Urinary bladder (tissue), 3 donors: ENCODE measurements at regions not wholly inside any gene's neighbourhood (a gene's known extent, or its start where the extent isn't known, plus 50 kb on each side); places are given as distances from the start of the nearest gene placed in this dataset.

Experiments
- DNase-seq: peaks from one replicate; pipeline ENCODE4 v3.0.0-alpha.2; 2015; ENCODE audit errors: extremely low spot score
- H3K27ac ChIP-seq: one replicate; pipeline ENCODE4 v1.5.1; 2013; ENCODE audit warnings: low read depth, mild to moderate bottlenecking, moderate library complexity
- H3K36me3 ChIP-seq: one replicate; pipeline ENCODE4 v1.6.1; 2013; ENCODE audit warnings: mild to moderate bottlenecking, moderate library complexity; ENCODE audit not compliant: insufficient read depth
- H3K4me1 ChIP-seq: one replicate; pipeline ENCODE4 v1.6.1; 2013; ENCODE audit warnings: mild to moderate bottlenecking, moderate library complexity; ENCODE audit not compliant: insufficient read depth
- H3K4me3 ChIP-seq: one replicate; pipeline ENCODE4 v1.5.1; 2013; ENCODE audit warnings: low read depth, low read length
- WGBS: extraction: QIAGEN DNeasy Blood & Tissue Kit; methylation state at CpG from one replicate; pipeline ENCODE4 v1.1.7; 2013; 5-methylcytosine and 5-hydroxymethylcytosine counted together
- donor health status: healthy with polysubstance abuse.
- donor health status: healthy.

GRCh38 chr5:77157732-77158532, 52.5 kb upstream of the PDE8B start:
- no peak for DNase-seq
- WGBS = 40% methylated on average over 5 of the region's 5 CpGs
- H3K36me3 ChIP-seq = no peaks in the 10 kb centered on the region

GRCh38 chr5:77156379-77156778, 54.1 kb upstream of the PDE8B start:
- no peak overlapping the region for H3K4me3 ChIP-seq
- no peak overlapping the region for H3K27ac ChIP-seq
- H3K4me1 ChIP-seq = no peaks in the 10 kb centered on the region
- WGBS = 86% methylated on average over 3 of the region's 3 CpGs
- H3K36me3 ChIP-seq = no peaks in the 10 kb centered on the region
- no peak for DNase-seq

More at GRCh38 chr5:77157732-77158532, 52.5 kb upstream of the PDE8B start:
- H3K4me1 ChIP-seq = no peaks in the 10 kb centered on the region
- no peak overlapping the region for H3K27ac ChIP-seq
- no peak overlapping the region for H3K4me3 ChIP-seq

- no peaks in the 10 kb centered on the region for H3K4me1 ChIP-seq
- H3K4me3 ChIP-seq = no peak overlapping the region
- H3K36me3 ChIP-seq = no peaks in the 10 kb centered on the region
- 86% methylated on average over 8 of the region's 8 CpGs for WGBS
- DNase-seq = no peak
- H3K27ac ChIP-seq = no peak overlapping the region
Observed at GRCh38 chr5:77155179-77155785, 55.2 kb upstream of the PDE8B start.

- no peak overlapping the region for H3K27ac ChIP-seq
- DNase-seq = no peak
- no peak overlapping the region for H3K4me3 ChIP-seq
- H3K4me1 ChIP-seq = no peaks in the 10 kb centered on the region
- no peaks in the 10 kb centered on the region for H3K36me3 ChIP-seq
- 81% methylated on average over 8 of the region's 8 CpGs for WGBS
Observed at GRCh38 chr5:77152441-77152840, 58.0 kb upstream of the PDE8B start.

- Histone ChIP-seq H3K4me1 (no peaks in the 10 kb centered on the region), H3K4me3 (no peak overlapping the region), H3K36me3 (no peaks in the 10 kb centered on the region), H3K27ac (no peak overlapping the region)
- 94% methylated on average over 1 of the region's 1 CpG for WGBS
- no peak for DNase-seq
Observed at GRCh38 chr5:77151501-77151900, 59.0 kb upstream of the PDE8B start.

GRCh38 chr5:77146896-77147295, 59.8 kb upstream of the ZBED3 start:
- no peak overlapping the region for H3K27ac ChIP-seq
- H3K4me1 ChIP-seq = no peaks in the 10 kb centered on the region
- H3K4me3 ChIP-seq = no peak overlapping the region
- DNase-seq = no peak
- 80% methylated on average over 2 of the region's 2 CpGs for WGBS
- no peaks in the 10 kb centered on the region for H3K36me3 ChIP-seq

GRCh38 chr5:77145666-77146065, 58.6 kb upstream of the ZBED3 start:
- 54% methylated on average over 1 of the region's 1 CpG for WGBS
- Histone ChIP-seq H3K27ac (no peak overlapping the region), H3K4me3 (no peak overlapping the region), H3K36me3 (no peaks in the 10 kb centered on the region), H3K4me1 (no peaks in the 10 kb centered on the region)
- no peak for DNase-seq

GRCh38 chr5:77144837-77145139, 57.7 kb upstream of the ZBED3 start:
- no peak overlapping the region for H3K27ac ChIP-seq
- no peaks in the 10 kb centered on the region for H3K36me3 ChIP-seq
- no peak overlapping the region for H3K4me3 ChIP-seq
- no peak for DNase-seq
- H3K4me1 ChIP-seq = no peaks in the 10 kb centered on the region
- 73% methylated on average over 1 of the region's 1 CpG for WGBS

GRCh38 chr5:77143998-77144836, 57.1 kb upstream of the ZBED3 start:
- H3K36me3 ChIP-seq = no peaks in the 10 kb centered on the region
- 48% methylated on average over 14 of the region's 14 CpGs for WGBS
- DNase-seq = peak; percentile 18
- no peaks in the 10 kb centered on the region for H3K4me1 ChIP-seq
- H3K27ac ChIP-seq = no peak overlapping the region
- H3K4me3 ChIP-seq = no peak overlapping the region

- Histone ChIP-seq H3K4me3 (no peak overlapping the region), H3K27ac (no peak overlapping the region), H3K36me3 (no peaks in the 10 kb centered on the region), H3K4me1 (no peaks in the 10 kb centered on the region)
- DNase-seq = no peak
Observed at GRCh38 chr5:77140350-77140749, 53.3 kb upstream of the ZBED3 start.

- DNase-seq = peak; percentile 37
- H3K36me3 ChIP-seq = no peaks in the 10 kb centered on the region
- no peak overlapping the region for H3K27ac ChIP-seq
- 63% methylated on average over 5 of the region's 5 CpGs for WGBS
- no peak overlapping the region for H3K4me3 ChIP-seq
- H3K4me1 ChIP-seq = no peaks in the 10 kb centered on the region
Observed at GRCh38 chr5:77139001-77139400, 51.9 kb upstream of the ZBED3 start.
